ENCODE measurements at regions not wholly inside any gene's neighbourhood (a gene's known extent, or its start where the extent isn't known, plus 50 kb on each side); places are given as distances from the start of the nearest gene placed in this dataset.

GRCh38 chr3:87422333-87422732 is 145.9 kb upstream of the POU1F1 start:
- TF ChIP-seq CTCF (optimal IDR thresholded peaks at IDR 0.05 in 1 of 3, IDR thresholded peaks at IDR 0.05 in 1 of 3, conservative IDR thresholded peaks at IDR 0.05 in 1 of 3; ENCODE audit: extremely low read depth in 1 of 3, insufficient read depth in 2 of 3, low read length in 3 of 3) (no peak), EZH2 (IDR thresholded peaks at IDR 0.05; ENCODE audit: low read length) (no peak)

Measured in keratinocyte (primary cell).